Endothelial cell (in vitro differentiated cells): ENCODE measurements at regions not wholly inside any gene's neighbourhood (a gene's known extent, or its start where the extent isn't known, plus 50 kb on each side); places are given as distances from the start of the nearest gene placed in this dataset.

Source experiments
- DNase-seq: peaks from one replicate; pipeline ENCODE4 v3.0.0; 2021; ENCODE audit warnings: low spot score
- H3K27ac Mint-ChIP-seq: one replicate; pipeline ENCODE4 v1.8.0; 2021; ENCODE audit warnings: mixed read lengths, inconsistent platforms; ENCODE audit not compliant: unreplicated experiment
- H3K27me3 Mint-ChIP-seq: one replicate; pipeline ENCODE4 v1.8.0; 2021; ENCODE audit warnings: mild to moderate bottlenecking, moderate library complexity, mixed read lengths, inconsistent platforms; ENCODE audit not compliant: unreplicated experiment
- H3K36me3 Mint-ChIP-seq: one replicate; pipeline ENCODE4 v1.8.0; 2021; ENCODE audit warnings: mild to moderate bottlenecking, low read depth, mixed read lengths, inconsistent platforms; ENCODE audit not compliant: unreplicated experiment
- H3K4me1 Mint-ChIP-seq: one replicate; pipeline ENCODE4 v1.8.0; 2021; ENCODE audit warnings: mild to moderate bottlenecking, mixed read lengths, inconsistent platforms; ENCODE audit not compliant: unreplicated experiment
- H3K4me3 Mint-ChIP-seq: one replicate; pipeline ENCODE4 v1.8.0; 2021; ENCODE audit warnings: mild to moderate bottlenecking, mixed read lengths, inconsistent platforms; ENCODE audit not compliant: unreplicated experiment
- H3K9me3 Mint-ChIP-seq: one replicate; pipeline ENCODE4 v1.8.0; 2021; ENCODE audit warnings: mixed read lengths, inconsistent platforms; ENCODE audit not compliant: unreplicated experiment
- CTCF ChIP-seq: fragments of 200-600 bp; sonication (generic); IDR thresholded peaks from one replicate; pipeline ENCODE4 v1.5.0; 2021; ENCODE audit warnings: antibody characterized with exemption; ENCODE audit not compliant: unreplicated experiment

- Mint-ChIP-seq H3K4me3 (no peak overlapping the region), H3K4me1 (no peaks in the 10 kb centered on the region), H3K9me3 (no peaks in the 10 kb centered on the region), H3K27ac (no peak overlapping the region), H3K36me3 (no peaks in the 10 kb centered on the region), H3K27me3 (peaks cover 1% of the 10 kb centered on the region)
- DNase-seq: no peak
- no peak for TF ChIP-seq CTCF
Measured at GRCh38 chr7:54901840-54902239, 117.0 kb upstream of the EGFR start.

- H3K4me1 Mint-ChIP-seq: no peaks in the 10 kb centered on the region
- H3K4me3 Mint-ChIP-seq: no peak overlapping the region
- no peak for TF ChIP-seq CTCF
- no peak overlapping the region for H3K27ac Mint-ChIP-seq
- peaks cover 1% of the 10 kb centered on the region for H3K27me3 Mint-ChIP-seq
- no peak for DNase-seq
- no peaks in the 10 kb centered on the region for H3K36me3 Mint-ChIP-seq
- no peaks in the 10 kb centered on the region for H3K9me3 Mint-ChIP-seq
Measured at GRCh38 chr7:54904130-54904529, 114.7 kb upstream of the EGFR start.

- Mint-ChIP-seq H3K9me3 (no peaks in the 10 kb centered on the region), H3K27ac (no peak overlapping the region), H3K4me3 (no peak overlapping the region), H3K27me3 (peaks cover 1% of the 10 kb centered on the region), H3K36me3 (no peaks in the 10 kb centered on the region), H3K4me1 (no peaks in the 10 kb centered on the region)
- DNase-seq: no peak
- no peak for TF ChIP-seq CTCF
Measured at GRCh38 chr7:54904986-54905385, 113.8 kb upstream of the EGFR start.

- H3K27ac Mint-ChIP-seq: no peak overlapping the region
Measured at GRCh38 chr7:54906963-54907362, 111.9 kb upstream of the EGFR start.

GRCh38 chr7:54907981-54908380, 110.8 kb upstream of the EGFR start:
- Mint-ChIP-seq H3K36me3 (no peaks in the 10 kb centered on the region), H3K9me3 (no peaks in the 10 kb centered on the region), H3K27ac (no peak overlapping the region), H3K27me3 (no peaks in the 10 kb centered on the region), H3K4me1 (no peaks in the 10 kb centered on the region), H3K4me3 (no peak overlapping the region)
- no peak for DNase-seq
- no peak for TF ChIP-seq CTCF

More at GRCh38 chr7:54906963-54907362, 111.9 kb upstream of the EGFR start:
- no peaks in the 10 kb centered on the region for H3K27me3 Mint-ChIP-seq
- no peaks in the 10 kb centered on the region for H3K9me3 Mint-ChIP-seq
- H3K4me3 Mint-ChIP-seq: no peak overlapping the region
- no peaks in the 10 kb centered on the region for H3K4me1 Mint-ChIP-seq
- no peak for TF ChIP-seq CTCF
- H3K36me3 Mint-ChIP-seq: no peaks in the 10 kb centered on the region
- DNase-seq: no peak
